Panc1 (cell line): ENCODE measurements at regions not wholly inside any gene's neighbourhood (a gene's known extent, or its start where the extent isn't known, plus 50 kb on each side); places are given as distances from the start of the nearest gene placed in this dataset.

ENCODE experiments used
- CTCF ChIP-seq: fragments of 450-650 bp; IDR thresholded peaks from 2 replicates; pipeline ENCODE4 v1.5.1; 2017; ENCODE audit warnings: mild to moderate bottlenecking
- POLR2AphosphoS5 ChIP-seq: IDR thresholded peaks from 2 replicates; pipeline ENCODE4 v1.6.1; 2012; ENCODE audit warnings: mild to moderate bottlenecking, low read depth, low read length, moderate library complexity
- SIN3A ChIP-seq: IDR thresholded peaks from 2 replicates; pipeline ENCODE4 v1.6.1; 2012; ENCODE audit warnings: low read depth, mild to moderate bottlenecking, low read length, moderate library complexity, borderline replicate concordance; ENCODE audit not compliant: insufficient read depth

DNA sequence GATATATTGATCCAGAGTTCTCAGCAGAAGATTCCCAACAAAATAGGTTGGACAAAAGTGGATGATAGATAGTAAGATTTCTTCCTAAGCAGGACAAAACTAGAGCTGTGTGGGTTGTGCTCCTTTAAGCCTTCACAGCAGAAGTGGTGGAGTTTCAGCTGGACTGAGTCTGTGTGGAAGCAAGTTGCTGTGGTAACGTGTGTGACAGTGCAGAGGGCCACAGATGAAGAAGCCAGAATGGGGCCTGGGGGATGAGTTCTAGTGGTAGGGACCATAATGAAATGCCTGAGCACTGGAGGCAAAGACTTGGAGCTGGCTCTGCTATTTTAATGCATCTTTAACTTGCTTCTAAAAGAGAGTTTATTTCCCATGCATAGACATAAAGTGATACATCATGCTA is 238.7 kb upstream of the POGK start:
- TF ChIP-seq POLR2AphosphoS5 (no peak), CTCF (no peak), SIN3A (no peak)
